K562 (cell line): ENCODE measurements at regions not wholly inside any gene's neighbourhood (a gene's known extent, or its start where the extent isn't known, plus 50 kb on each side); places are given as distances from the start of the nearest gene placed in this dataset.

Experiments
- ATAC-seq: fragments of 200-7000 bp; cut with Tn5 transposase; 3 replicates; pipeline ENCODE4 v1.9.1; 2020; ENCODE audit warnings: moderate library complexity
- BruUV-seq: library from RNA; stranded (reverse); fragments of 400-500 nt; replicated peaks from 2 replicates; lab custom pipeline; 2021; lab: Mats Ljungman, UMichigan
- CTCF ChIA-PET: fragments of 300-600 bp; formaldehyde crosslinking; extraction: SDS; loops from one replicate; lab custom pipeline; 2021; ENCODE audit warnings: low intra/inter-chr PET ratio; lab: Yijun Ruan, JAX
- POLR2A ChIA-PET: fragments of 300-600, 350-650 bp; sonication (Branson Sonifier 250); formaldehyde crosslinking; extraction: SDS; loops from one replicate; lab custom pipeline; 2021; ENCODE audit warnings: antibody characterized with exemption, inconsistent platforms; lab: Yijun Ruan, JAX
- DNase-seq, 4 experiments: peaks; one replicate each; pipeline versions ENCODE4 v3.0.0 to v3.0.0-alpha.2; 2011 to 2018; ENCODE audit warnings: low spot score in 3 of 4, mixed read lengths in 3 of 4; ENCODE audit errors: extremely low read depth in 1 of 4
- FAIRE-seq: peaks from 2 replicates; lab custom pipeline; 2011; peaks lifted over from hg19 to GRCh38; lab: Jason Lieb, UNC
- H2AFZ ChIP-seq: 2 replicates; pipeline ENCODE4 v1.6.0; 2011; ENCODE audit warnings: low read depth, low read length, control low read depth, inconsistent platforms
- H3K27ac ChIP-seq: fragments of 200-600 bp; 3 replicates; pipeline ENCODE4 v1.8.0; 2011; ENCODE audit warnings: low read depth, mild to moderate bottlenecking, control low read depth, inconsistent platforms, low read length, moderate library complexity, mixed read lengths; ENCODE audit errors: extremely low read depth
- H3K27me3 ChIP-seq, 2 experiments: fragments of 300-600 bp in 1 of 2; 2 replicates in 1 of 2; 3 replicates in 1 of 2; pipeline versions ENCODE4 v1.6.0 to v1.8.0; 2011; ENCODE audit warnings: inconsistent platforms in 2 of 2, low read length in 2 of 2, mild to moderate bottlenecking in 1 of 2, mixed read lengths in 1 of 2, moderate library complexity in 1 of 2; ENCODE audit not compliant: control insufficient read depth in 2 of 2, insufficient read depth in 2 of 2
- H3K36me3 ChIP-seq: fragments of 300-600 bp; 3 replicates; pipeline ENCODE4 v1.8.0; 2011; ENCODE audit warnings: mild to moderate bottlenecking, low read length, inconsistent platforms; ENCODE audit not compliant: control insufficient read depth, insufficient read depth
- H3K4me1 ChIP-seq, 2 experiments: fragments of 200-600 bp in 1 of 2; replicated peaks in 1 of 2; 2 replicates in 1 of 2; 3 replicates in 1 of 2; pipeline versions ENCODE4 v1.5.1 to v1.8.0; 2011; ENCODE audit warnings: inconsistent platforms in 2 of 2, low read length in 2 of 2, mild to moderate bottlenecking in 1 of 2, mixed read lengths in 1 of 2, moderate library complexity in 1 of 2; ENCODE audit not compliant: control insufficient read depth in 2 of 2, insufficient read depth in 2 of 2
- H3K4me2 ChIP-seq: 2 replicates; pipeline ENCODE4 v1.6.1; 2011; ENCODE audit warnings: low read length, control low read depth, inconsistent platforms, mixed read lengths; ENCODE audit not compliant: insufficient read depth
- H3K4me3 ChIP-seq: fragments of 200-600 bp; sonication (generic), shearing (Covaris generic); 2 replicates; pipeline ENCODE4 v1.5.1; 2016; ENCODE audit warnings: control low read depth, inconsistent platforms
- H3K79me2 ChIP-seq: fragments of 200-600 bp; 3 replicates; pipeline ENCODE4 v1.8.0; 2011; ENCODE audit warnings: low read length, inconsistent platforms; ENCODE audit not compliant: control insufficient read depth, insufficient read depth
- H3K9ac ChIP-seq, 2 experiments: 2 replicates each; pipeline versions ENCODE4 v1.6.0 to v1.6.1; 2011; ENCODE audit warnings: low read depth in 2 of 2, low read length in 2 of 2, control low read depth in 1 of 2, inconsistent platforms in 1 of 2, mild to moderate bottlenecking in 1 of 2, mixed read lengths in 1 of 2; ENCODE audit not compliant: insufficient read depth in 1 of 2
- H3K9me1 ChIP-seq: one replicate; pipeline ENCODE4 v1.6.0; 2011; ENCODE audit warnings: inconsistent platforms, mild to moderate bottlenecking, low read length, moderate library complexity; ENCODE audit not compliant: control insufficient read depth, insufficient read depth
- H3K9me3 ChIP-seq: replicated peaks from 2 replicates; pipeline ENCODE4 v1.5.1; 2011; ENCODE audit warnings: low read depth, low read length, inconsistent platforms; ENCODE audit not compliant: control insufficient read depth, insufficient read depth
- H4K20me1 ChIP-seq: replicated peaks from 2 replicates; pipeline ENCODE4 v1.6.1; 2011; ENCODE audit warnings: low read length, inconsistent platforms, mixed read lengths; ENCODE audit not compliant: control insufficient read depth, insufficient read depth
- CHCHD3 ChIP-seq: fragments of 250-450 bp; sonication (Bioruptor Pico); IDR thresholded peaks from 2 replicates; pipeline ENCODE4 v2.1.2; 2022; ENCODE audit warnings: mild to moderate bottlenecking
- FOXM1 ChIP-seq, 2 experiments: fragments of 450-650 bp in 1 of 2; sonication (generic) in 1 of 2; formaldehyde crosslinking in 1 of 2; IDR thresholded peaks; 2 replicates each; pipeline versions ENCODE4 v1.6.1 to v1.9.0; 2017 to 2022; ENCODE audit warnings: low read depth in 2 of 2, mild to moderate bottlenecking in 2 of 2, missing genetic modification reagents in 1 of 2, moderate library complexity in 1 of 2
- HDAC2 ChIP-seq: fragments of 450-650 bp; IDR thresholded peaks from 2 replicates; pipeline ENCODE4 v1.6.1; 2016; ENCODE audit warnings: mild to moderate bottlenecking
- HEY1 ChIP-seq: fragments of 250-450 bp; sonication (Bioruptor Pico); IDR thresholded peaks from 2 replicates; pipeline ENCODE4 v1.5.0; 2020; ENCODE audit warnings: mild to moderate bottlenecking, moderate library complexity, borderline replicate concordance
- MAFK ChIP-seq: IDR thresholded peaks from 2 replicates; pipeline ENCODE4 v1.6.1; 2011; ENCODE audit warnings: low read length, improper control_type of control experiment
- PHB ChIP-seq: fragments of 250-450 bp; sonication (Bioruptor Pico); IDR thresholded peaks from 2 replicates; pipeline ENCODE4 v1.5.0; 2021
- RBFOX2 ChIP-seq: fragments of 200-400 bp; formaldehyde crosslinking; IDR thresholded peaks from 2 replicates; pipeline ENCODE4 v1.6.1; 2017; ENCODE audit warnings: low read depth, mild to moderate bottlenecking, low read length, moderate library complexity
- TAF7 ChIP-seq: fragments of 450-650 bp; IDR thresholded peaks from 2 replicates; pipeline ENCODE4 v1.6.1; 2016; ENCODE audit warnings: missing genetic modification characterization, missing compliant biosample characterization
- ZKSCAN1 ChIP-seq: fragments of 150-350 bp; IDR thresholded peaks from 2 replicates; pipeline ENCODE4 v1.6.1; 2016; ENCODE audit warnings: low read depth, low read length
- ZNF551 ChIP-seq: fragments of 250-450 bp; sonication (Bioruptor Pico); IDR thresholded peaks from 2 replicates; pipeline ENCODE4 v1.5.0; 2021; ENCODE audit warnings: mild to moderate bottlenecking, moderate library complexity
- WGBS: fragments of 100-300 bp; shearing (Covaris generic); methylation state at CpG from one replicate; pipeline ENCODE4 v1.1.6; 2016; ENCODE audit warnings: low coverage, mixed read lengths; ENCODE audit not compliant: insufficient coverage; ENCODE audit errors: missing lambda C conversion rate; 5-methylcytosine and 5-hydroxymethylcytosine counted together
- in situ Hi-C: fragments of 300-500 bp; cut with MboI; formaldehyde crosslinking; loops from 4 replicates; pipeline ENCODE4 v1.15.0; 2018; ENCODE audit warnings: inconsistent platforms, mixed read lengths
- intact Hi-C: fragments of 100-400 bp; cut with micrococcal nuclease; formaldehyde crosslinking; loops from 2 replicates; pipeline ENCODE4 v1.14.2; 2022
- TF ChIP-seq, protein P1 (sequence below): fragments of 250-450 bp; sonication (Bioruptor Pico); IDR thresholded peaks from 2 replicates; pipeline ENCODE4 v1.4.0; 2020; ENCODE audit warnings: mild to moderate bottlenecking, moderate library complexity, borderline replicate concordance
- TF ChIP-seq, protein P2 (sequence below): fragments of 150-350 bp; IDR thresholded peaks from 2 replicates; pipeline ENCODE4 v1.6.1; 2014; ENCODE audit warnings: low read depth, mild to moderate bottlenecking, low read length, borderline replicate concordance

DNA sequence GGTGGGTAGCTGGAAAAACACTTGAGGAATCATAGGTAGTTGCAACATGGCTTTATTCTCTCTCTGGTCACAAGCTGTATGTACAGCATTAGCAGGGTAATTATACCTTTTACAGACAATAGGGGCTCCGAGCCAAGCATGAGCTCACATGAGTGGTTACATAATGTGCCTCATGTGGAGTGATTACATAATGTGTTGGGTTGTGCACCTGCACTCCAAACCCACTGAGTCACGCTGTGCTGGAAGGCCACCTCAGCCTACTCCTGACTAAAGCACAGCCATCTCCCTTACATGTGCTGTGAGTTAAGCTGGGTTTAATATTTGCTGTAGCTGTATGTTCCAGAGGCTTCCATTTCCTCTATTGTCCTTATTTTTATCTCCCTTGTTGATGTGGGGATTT, 348.7 kb upstream of the SEMA3C start:
- no peak overlapping the region for H3K9ac ChIP-seq
- H3K9me3 ChIP-seq: no peaks in the 10 kb centered on the region; the same call in 1 of the 2 replicates
- no TSS peak for BruUV-seq
- H4K20me1 ChIP-seq: no peaks in the 10 kb centered on the region
- TF ChIP-seq CHCHD3 (no peak), FOXM1 (IDR thresholded peaks at IDR 0.05; ENCODE audit: low read depth) (no peak), FOXM1 (CRISPR knock-in tag; IDR thresholded peaks at IDR 0.05; ENCODE audit: low read depth) (no peak), ZKSCAN1 (no peak), PHB (CRISPR knock-in tag) (no peak), MAFK (no peak), TAF7 (tag) (no peak), HDAC2 (no peak), RBFOX2 (no peak), HEY1 (CRISPR knock-in tag) (no peak), ZNF551 (CRISPR knock-in tag) (no peak)
- TF ChIP-seq, protein P1, sequence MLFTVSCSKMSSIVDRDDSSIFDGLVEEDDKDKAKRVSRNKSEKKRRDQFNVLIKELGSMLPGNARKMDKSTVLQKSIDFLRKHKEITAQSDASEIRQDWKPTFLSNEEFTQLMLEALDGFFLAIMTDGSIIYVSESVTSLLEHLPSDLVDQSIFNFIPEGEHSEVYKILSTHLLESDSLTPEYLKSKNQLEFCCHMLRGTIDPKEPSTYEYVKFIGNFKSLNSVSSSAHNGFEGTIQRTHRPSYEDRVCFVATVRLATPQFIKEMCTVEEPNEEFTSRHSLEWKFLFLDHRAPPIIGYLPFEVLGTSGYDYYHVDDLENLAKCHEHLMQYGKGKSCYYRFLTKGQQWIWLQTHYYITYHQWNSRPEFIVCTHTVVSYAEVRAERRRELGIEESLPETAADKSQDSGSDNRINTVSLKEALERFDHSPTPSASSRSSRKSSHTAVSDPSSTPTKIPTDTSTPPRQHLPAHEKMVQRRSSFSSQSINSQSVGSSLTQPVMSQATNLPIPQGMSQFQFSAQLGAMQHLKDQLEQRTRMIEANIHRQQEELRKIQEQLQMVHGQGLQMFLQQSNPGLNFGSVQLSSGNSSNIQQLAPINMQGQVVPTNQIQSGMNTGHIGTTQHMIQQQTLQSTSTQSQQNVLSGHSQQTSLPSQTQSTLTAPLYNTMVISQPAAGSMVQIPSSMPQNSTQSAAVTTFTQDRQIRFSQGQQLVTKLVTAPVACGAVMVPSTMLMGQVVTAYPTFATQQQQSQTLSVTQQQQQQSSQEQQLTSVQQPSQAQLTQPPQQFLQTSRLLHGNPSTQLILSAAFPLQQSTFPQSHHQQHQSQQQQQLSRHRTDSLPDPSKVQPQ: no peak
- TF ChIP-seq, protein P2, sequence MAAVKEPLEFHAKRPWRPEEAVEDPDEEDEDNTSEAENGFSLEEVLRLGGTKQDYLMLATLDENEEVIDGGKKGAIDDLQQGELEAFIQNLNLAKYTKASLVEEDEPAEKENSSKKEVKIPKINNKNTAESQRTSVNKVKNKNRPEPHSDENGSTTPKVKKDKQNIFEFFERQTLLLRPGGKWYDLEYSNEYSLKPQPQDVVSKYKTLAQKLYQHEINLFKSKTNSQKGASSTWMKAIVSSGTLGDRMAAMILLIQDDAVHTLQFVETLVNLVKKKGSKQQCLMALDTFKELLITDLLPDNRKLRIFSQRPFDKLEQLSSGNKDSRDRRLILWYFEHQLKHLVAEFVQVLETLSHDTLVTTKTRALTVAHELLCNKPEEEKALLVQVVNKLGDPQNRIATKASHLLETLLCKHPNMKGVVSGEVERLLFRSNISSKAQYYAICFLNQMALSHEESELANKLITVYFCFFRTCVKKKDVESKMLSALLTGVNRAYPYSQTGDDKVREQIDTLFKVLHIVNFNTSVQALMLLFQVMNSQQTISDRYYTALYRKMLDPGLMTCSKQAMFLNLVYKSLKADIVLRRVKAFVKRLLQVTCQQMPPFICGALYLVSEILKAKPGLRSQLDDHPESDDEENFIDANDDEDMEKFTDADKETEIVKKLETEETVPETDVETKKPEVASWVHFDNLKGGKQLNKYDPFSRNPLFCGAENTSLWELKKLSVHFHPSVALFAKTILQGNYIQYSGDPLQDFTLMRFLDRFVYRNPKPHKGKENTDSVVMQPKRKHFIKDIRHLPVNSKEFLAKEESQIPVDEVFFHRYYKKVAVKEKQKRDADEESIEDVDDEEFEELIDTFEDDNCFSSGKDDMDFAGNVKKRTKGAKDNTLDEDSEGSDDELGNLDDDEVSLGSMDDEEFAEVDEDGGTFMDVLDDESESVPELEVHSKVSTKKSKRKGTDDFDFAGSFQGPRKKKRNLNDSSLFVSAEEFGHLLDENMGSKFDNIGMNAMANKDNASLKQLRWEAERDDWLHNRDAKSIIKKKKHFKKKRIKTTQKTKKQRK: no peak
- TF ChIP-seq, all 486 proteins: peak for 0
- ATAC-seq (no peak), FAIRE-seq (no peak), DNase-seq (no peak)
- Histone ChIP-seq H3K36me3 (no peaks in the 10 kb centered on the region), H3K9me1 (no peaks in the 10 kb centered on the region), H2AFZ (no peak overlapping the region), H3K27ac (no peak overlapping the region), H3K79me2 (no peaks in the 10 kb centered on the region), H3K27me3 (no peaks in the 10 kb centered on the region), H3K4me2 (no peak overlapping the region), H3K4me3 (no peak overlapping the region), H3K4me1 (no peaks in the 10 kb centered on the region)
- intact Hi-C loops: no loop called here
- WGBS: 8% methylated on average over 2 of the region's 2 CpGs
- in situ Hi-C loops: no loop called here
- POLR2A ChIA-PET: no interaction called here
- CTCF ChIA-PET: no interaction called here
